A673 (cell line): ENCODE measurements at regions not wholly inside any gene's neighbourhood (a gene's known extent, or its start where the extent isn't known, plus 50 kb on each side); places are given as distances from the start of the nearest gene placed in this dataset.

Experiments used
- BruUV-seq: library from RNA; stranded (reverse); fragments of 400-500 nt; replicated peaks from 2 replicates; lab custom pipeline; 2021; lab: Mats Ljungman, UMichigan
- CTCF ChIA-PET: fragments of 300-600 bp; sonication (Branson Sonifier 250); formaldehyde crosslinking; loops from one replicate; lab custom pipeline; 2022; ENCODE audit warnings: antibody characterized with exemption; lab: Charles Lee
- POLR2A ChIA-PET: fragments of 300-600 bp; sonication (Branson Sonifier 250); formaldehyde crosslinking; loops from one replicate; lab custom pipeline; 2022; ENCODE audit warnings: antibody characterized with exemption; ENCODE audit not compliant: low non-redundant PET; lab: Charles Lee
- DNase-seq: peaks from one replicate; pipeline ENCODE4 v3.0.0-alpha.2; 2015; ENCODE audit warnings: low spot score
- H3K27ac ChIP-seq: fragments of 200-600 bp; sonication (generic); 2 replicates; pipeline ENCODE4 v1.5.1; 2016; ENCODE audit warnings: mixed run types, low read depth, mild to moderate bottlenecking, mixed read lengths, antibody characterized with exemption, low read length; ENCODE audit not compliant: poor library complexity, severe bottlenecking
- H3K27me3 ChIP-seq: fragments of 200-600 bp; sonication (generic); replicated peaks from 2 replicates; pipeline ENCODE4 v1.6.1; 2017; ENCODE audit warnings: mixed run types, low read depth, mild to moderate bottlenecking, mixed read lengths, antibody characterized with exemption, low read length; ENCODE audit not compliant: insufficient read depth, poor library complexity
- H3K36me3 ChIP-seq: fragments of 200-600 bp; sonication (generic); 2 replicates; pipeline ENCODE4 v1.6.1; 2016; ENCODE audit warnings: mixed run types, mild to moderate bottlenecking, mixed read lengths, antibody characterized with exemption, low read length; ENCODE audit not compliant: insufficient read depth, poor library complexity, severe bottlenecking
- H3K4me1 ChIP-seq: fragments of 200-600 bp; sonication (generic); 2 replicates; pipeline ENCODE4 v1.6.1; 2017; ENCODE audit warnings: mixed run types, mild to moderate bottlenecking, mixed read lengths, antibody characterized with exemption, low read length; ENCODE audit not compliant: insufficient read depth, poor library complexity, severe bottlenecking
- H3K4me3 ChIP-seq: fragments of 200-600 bp; sonication (generic); 2 replicates; pipeline ENCODE4 v1.5.1; 2016; ENCODE audit warnings: low read depth, mixed run types, mild to moderate bottlenecking, mixed read lengths, low read length; ENCODE audit not compliant: poor library complexity, severe bottlenecking
- H3K9me3 ChIP-seq: fragments of 200-600 bp; sonication (generic); 2 replicates; pipeline ENCODE4 v1.6.1; 2016; ENCODE audit warnings: mixed run types, low read depth, mild to moderate bottlenecking, mixed read lengths, antibody characterized with exemption, low read length; ENCODE audit not compliant: poor library complexity, severe bottlenecking
- EZH2 ChIP-seq: fragments of 200-600 bp; sonication (generic); IDR thresholded peaks from 2 replicates; pipeline ENCODE4 v1.6.1; 2017; ENCODE audit warnings: borderline replicate concordance, low read depth, mild to moderate bottlenecking, mixed read lengths, antibody characterized with exemption, low read length; ENCODE audit not compliant: poor library complexity, severe bottlenecking
- intact Hi-C: fragments of 100-400 bp; cut with micrococcal nuclease; formaldehyde crosslinking; loops from one replicate; pipeline ENCODE4 v1.10.0; 2022; ENCODE audit not compliant: unreplicated experiment
- TF ChIP-seq, protein P1 (sequence below): fragments of 300-800, 200-600 bp; sonication (generic); conservative IDR thresholded peaks from 2 replicates; pipeline ENCODE4 v1.5.1; 2017; ENCODE audit warnings: low read depth, mild to moderate bottlenecking, antibody characterized with exemption, low read length, moderate library complexity, mixed read lengths

DNA sequence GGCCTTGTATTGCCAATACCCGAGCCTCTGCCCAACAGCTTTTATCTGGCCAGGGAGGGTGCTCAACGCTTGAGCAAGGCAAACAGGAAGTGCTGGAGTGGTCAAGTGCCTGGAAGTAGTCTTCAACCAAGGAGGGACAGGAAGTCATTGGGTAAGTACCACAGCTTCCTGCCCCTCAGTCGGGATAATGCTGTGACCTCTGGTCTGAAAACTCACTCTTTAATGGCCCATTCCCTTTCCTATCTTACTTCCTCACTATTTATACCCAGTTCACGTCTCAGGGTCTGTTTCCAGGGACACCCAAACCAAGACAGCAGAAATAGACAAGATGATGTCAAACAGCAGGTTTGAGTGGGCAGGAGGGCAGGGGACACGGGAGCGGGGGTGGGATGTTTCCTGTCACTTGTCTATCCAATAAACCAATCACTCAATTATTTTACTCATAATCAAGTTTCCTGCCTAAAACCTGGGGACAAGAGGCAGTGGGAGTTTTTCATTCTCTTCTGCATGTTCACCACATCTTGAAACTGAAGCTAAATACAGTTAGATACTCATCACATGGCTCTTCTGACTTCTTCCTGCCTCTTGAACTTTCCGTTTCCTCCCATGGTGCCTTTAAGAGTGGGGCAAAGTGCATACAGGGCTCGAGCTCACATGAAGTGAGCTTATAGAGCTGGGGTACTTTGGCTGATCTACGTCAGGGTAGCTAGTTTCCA is 68.9 kb upstream of the CAB39 start:
- H3K27ac ChIP-seq: no peak overlapping the region
- no peak for DNase-seq
- H3K36me3 ChIP-seq: no peaks in the 10 kb centered on the region
- BruUV-seq: no TSS peak
- H3K4me1 ChIP-seq: no peaks in the 10 kb centered on the region
- no peaks in the 10 kb centered on the region for H3K27me3 ChIP-seq
- intact Hi-C loops: no loop called here
- POLR2A ChIA-PET: no interaction called here
- CTCF ChIA-PET: no interaction called here
- TF ChIP-seq, protein P1, sequence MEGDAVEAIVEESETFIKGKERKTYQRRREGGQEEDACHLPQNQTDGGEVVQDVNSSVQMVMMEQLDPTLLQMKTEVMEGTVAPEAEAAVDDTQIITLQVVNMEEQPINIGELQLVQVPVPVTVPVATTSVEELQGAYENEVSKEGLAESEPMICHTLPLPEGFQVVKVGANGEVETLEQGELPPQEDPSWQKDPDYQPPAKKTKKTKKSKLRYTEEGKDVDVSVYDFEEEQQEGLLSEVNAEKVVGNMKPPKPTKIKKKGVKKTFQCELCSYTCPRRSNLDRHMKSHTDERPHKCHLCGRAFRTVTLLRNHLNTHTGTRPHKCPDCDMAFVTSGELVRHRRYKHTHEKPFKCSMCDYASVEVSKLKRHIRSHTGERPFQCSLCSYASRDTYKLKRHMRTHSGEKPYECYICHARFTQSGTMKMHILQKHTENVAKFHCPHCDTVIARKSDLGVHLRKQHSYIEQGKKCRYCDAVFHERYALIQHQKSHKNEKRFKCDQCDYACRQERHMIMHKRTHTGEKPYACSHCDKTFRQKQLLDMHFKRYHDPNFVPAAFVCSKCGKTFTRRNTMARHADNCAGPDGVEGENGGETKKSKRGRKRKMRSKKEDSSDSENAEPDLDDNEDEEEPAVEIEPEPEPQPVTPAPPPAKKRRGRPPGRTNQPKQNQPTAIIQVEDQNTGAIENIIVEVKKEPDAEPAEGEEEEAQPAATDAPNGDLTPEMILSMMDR: no peak
- no peak for TF ChIP-seq EZH2
- H3K4me3 ChIP-seq: no peak overlapping the region
- no peaks in the 10 kb centered on the region for H3K9me3 ChIP-seq

DNA sequence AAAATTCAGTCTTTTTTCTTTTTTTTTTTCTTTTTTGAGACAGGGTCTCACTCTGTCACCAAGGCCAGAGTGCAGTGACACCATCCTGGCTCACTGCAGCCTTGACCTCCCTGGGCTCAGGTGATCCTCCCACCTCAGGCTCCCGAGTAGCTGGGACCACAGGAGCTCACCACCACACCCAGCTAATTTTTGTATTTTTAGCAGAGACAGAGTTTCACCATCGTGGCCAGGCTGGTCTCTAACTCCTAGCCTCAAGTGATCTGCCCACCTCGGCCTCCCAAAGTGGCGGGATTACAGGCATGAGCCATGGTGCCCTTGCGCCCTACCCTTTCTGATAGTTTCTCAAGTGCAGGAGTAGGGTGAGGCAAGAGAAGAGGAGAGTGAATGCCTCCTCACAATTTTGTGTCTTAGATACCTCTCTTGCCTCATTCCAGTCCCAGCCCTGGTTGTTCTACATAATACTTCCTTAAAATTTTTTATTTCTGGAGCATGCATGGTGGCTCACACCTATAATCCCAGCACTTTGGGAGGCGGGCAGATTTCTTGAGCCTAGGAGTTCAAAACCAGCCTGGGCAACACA is 68.2 kb upstream of the CAB39 start:
- intact Hi-C loops: no loop called here
- no peaks in the 10 kb centered on the region for H3K27me3 ChIP-seq
- H3K27ac ChIP-seq: no peak overlapping the region
- CTCF ChIA-PET: no interaction called here
- POLR2A ChIA-PET: no interaction called here
- no peak for DNase-seq
- H3K4me1 ChIP-seq: no peaks in the 10 kb centered on the region
- H3K4me3 ChIP-seq: no peak overlapping the region
- no peaks in the 10 kb centered on the region for H3K36me3 ChIP-seq
- H3K9me3 ChIP-seq: no peaks in the 10 kb centered on the region
- no TSS peak for BruUV-seq
- TF ChIP-seq, protein P1: no peak
- TF ChIP-seq EZH2: no peak

DNA sequence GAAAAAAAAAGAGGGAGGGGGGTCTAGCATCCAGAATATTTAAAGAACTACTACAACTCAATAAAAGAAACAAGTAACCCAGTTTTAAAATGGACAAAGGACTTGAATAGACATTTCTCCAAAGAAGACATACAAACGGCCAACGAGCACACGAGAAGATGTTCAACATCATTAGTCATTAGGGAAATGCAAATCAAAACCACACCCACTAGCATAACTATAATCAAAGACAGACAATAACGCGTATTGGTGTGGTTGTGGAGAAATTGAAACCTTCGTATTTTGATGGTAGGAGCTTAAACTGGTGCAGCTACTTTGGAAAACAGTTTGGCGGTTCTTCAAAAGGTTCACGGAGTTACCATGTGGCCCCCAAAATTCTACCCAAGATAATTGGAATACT is 64.3 kb upstream of the CAB39 start:
- TF ChIP-seq EZH2: no peak
- TF ChIP-seq, protein P1: no peak
- POLR2A ChIA-PET: no interaction called here
- DNase-seq: no peak
- BruUV-seq: no TSS peak
- Histone ChIP-seq H3K9me3 (no peaks in the 10 kb centered on the region), H3K4me1 (no peaks in the 10 kb centered on the region), H3K36me3 (no peaks in the 10 kb centered on the region), H3K27ac (no peak overlapping the region), H3K4me3 (no peak overlapping the region), H3K27me3 (no peaks in the 10 kb centered on the region)
- CTCF ChIA-PET: no interaction called here
- intact Hi-C loops: no loop called here
